Smooth muscle cell (in vitro differentiated cells): ENCODE measurements at regions not wholly inside any gene's neighbourhood (a gene's known extent, or its start where the extent isn't known, plus 50 kb on each side); places are given as distances from the start of the nearest gene placed in this dataset.

Experiments used
- DNase-seq: peaks from one replicate; lab custom pipeline; 2025; ENCODE audit not compliant: unreplicated experiment; lab: John Stamatoyannopoulos, UW
- H2AFZ ChIP-seq: fragments of 200-600 bp; sonication (generic); 2 replicates; pipeline ENCODE4 v1.6.0; 2016; ENCODE audit warnings: antibody characterized with exemption, low read depth, mild to moderate bottlenecking
- H3F3A ChIP-seq: fragments of 200-600 bp; sonication (generic); 2 replicates; pipeline ENCODE4 v1.6.0; 2017; ENCODE audit warnings: antibody characterized with exemption, low read depth
- H3K27ac ChIP-seq: fragments of 200-600 bp; sonication (generic); 2 replicates; pipeline ENCODE4 v1.5.1; 2016; ENCODE audit warnings: low read depth, mild to moderate bottlenecking
- H3K27me3 ChIP-seq: fragments of 200-600 bp; sonication (generic); 2 replicates; pipeline ENCODE4 v1.6.1; 2016; ENCODE audit warnings: low read depth, mild to moderate bottlenecking
- H3K36me3 ChIP-seq: fragments of 200-600 bp; sonication (generic); 2 replicates; pipeline ENCODE4 v1.5.1; 2016; ENCODE audit warnings: low read depth
- H3K4me1 ChIP-seq: fragments of 200-600 bp; sonication (generic); 2 replicates; pipeline ENCODE4 v1.5.1; 2016; ENCODE audit warnings: low read depth
- H3K4me2 ChIP-seq: fragments of 200-600 bp; sonication (generic); 2 replicates; pipeline ENCODE4 v1.6.0; 2016; ENCODE audit warnings: mild to moderate bottlenecking
- H3K4me3 ChIP-seq: fragments of 200-600 bp; sonication (generic); 2 replicates; pipeline ENCODE4 v1.5.1; 2016; ENCODE audit warnings: mild to moderate bottlenecking
- H3K79me2 ChIP-seq: fragments of 200-600 bp; sonication (generic); 2 replicates; pipeline ENCODE4 v1.6.0; 2016; ENCODE audit warnings: low read depth, mild to moderate bottlenecking
- H3K9ac ChIP-seq: fragments of 200-600 bp; sonication (generic); 2 replicates; pipeline ENCODE4 v1.6.0; 2016; ENCODE audit warnings: low read depth
- H3K9me3 ChIP-seq: fragments of 200-600 bp; sonication (generic); replicated peaks from 2 replicates; pipeline ENCODE4 v1.5.1; 2016; ENCODE audit warnings: low read depth
- H4K20me1 ChIP-seq: fragments of 200-600 bp; sonication (generic); 2 replicates; pipeline ENCODE4 v1.6.0; 2016; ENCODE audit warnings: low read depth
- WGBS: methylation state at CpG from one replicate; pipeline ENCODE4 v1.1.7; 2016; ENCODE audit warnings: low lambda C conversion rate; 5-methylcytosine and 5-hydroxymethylcytosine counted together
- TF ChIP-seq, protein P1 (sequence below): fragments of 200-600 bp; sonication (generic); IDR thresholded peaks from 2 replicates; pipeline ENCODE4 v1.5.1; 2017; ENCODE audit warnings: borderline replicate concordance, mild to moderate bottlenecking, antibody characterized with exemption; ENCODE audit not compliant: insufficient read depth, poor library complexity, severe bottlenecking

DNA sequence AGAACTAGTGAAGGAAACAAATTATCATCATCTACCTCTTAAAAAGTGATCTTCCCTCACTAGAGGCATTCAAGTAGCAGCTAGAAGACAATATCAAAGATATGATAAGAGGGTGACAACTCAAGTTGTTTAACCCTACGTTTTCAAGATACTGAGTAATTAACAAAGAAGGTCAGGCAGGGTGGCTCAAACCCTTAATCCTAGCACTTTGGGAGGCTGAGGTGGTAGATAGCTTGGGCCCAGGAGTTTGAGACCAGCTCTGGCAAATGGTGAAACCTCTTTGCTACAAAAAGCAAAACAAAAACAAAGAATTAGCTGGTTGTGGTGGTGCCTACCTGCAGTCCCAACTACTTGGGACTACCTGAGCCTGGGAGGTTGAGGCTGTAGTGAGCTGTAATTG lies 408.2 kb upstream of the TUSC1 start:
- TF ChIP-seq, protein P1, sequence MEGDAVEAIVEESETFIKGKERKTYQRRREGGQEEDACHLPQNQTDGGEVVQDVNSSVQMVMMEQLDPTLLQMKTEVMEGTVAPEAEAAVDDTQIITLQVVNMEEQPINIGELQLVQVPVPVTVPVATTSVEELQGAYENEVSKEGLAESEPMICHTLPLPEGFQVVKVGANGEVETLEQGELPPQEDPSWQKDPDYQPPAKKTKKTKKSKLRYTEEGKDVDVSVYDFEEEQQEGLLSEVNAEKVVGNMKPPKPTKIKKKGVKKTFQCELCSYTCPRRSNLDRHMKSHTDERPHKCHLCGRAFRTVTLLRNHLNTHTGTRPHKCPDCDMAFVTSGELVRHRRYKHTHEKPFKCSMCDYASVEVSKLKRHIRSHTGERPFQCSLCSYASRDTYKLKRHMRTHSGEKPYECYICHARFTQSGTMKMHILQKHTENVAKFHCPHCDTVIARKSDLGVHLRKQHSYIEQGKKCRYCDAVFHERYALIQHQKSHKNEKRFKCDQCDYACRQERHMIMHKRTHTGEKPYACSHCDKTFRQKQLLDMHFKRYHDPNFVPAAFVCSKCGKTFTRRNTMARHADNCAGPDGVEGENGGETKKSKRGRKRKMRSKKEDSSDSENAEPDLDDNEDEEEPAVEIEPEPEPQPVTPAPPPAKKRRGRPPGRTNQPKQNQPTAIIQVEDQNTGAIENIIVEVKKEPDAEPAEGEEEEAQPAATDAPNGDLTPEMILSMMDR: no peak
- H3K4me1 ChIP-seq: no peaks in the 10 kb centered on the region
- H3K9ac ChIP-seq: no peak overlapping the region
- H3K79me2 ChIP-seq: no peaks in the 10 kb centered on the region
- H2AFZ ChIP-seq: no peak overlapping the region
- 48% methylated on average over 1 of the region's 1 CpG for WGBS
- no peak overlapping the region for H3K27ac ChIP-seq
- no peaks in the 10 kb centered on the region for H3K36me3 ChIP-seq
- no peaks in the 10 kb centered on the region for H4K20me1 ChIP-seq
- H3K4me2 ChIP-seq: no peak overlapping the region
- no peaks in the 10 kb centered on the region for H3F3A ChIP-seq
- H3K27me3 ChIP-seq: no peaks in the 10 kb centered on the region
- no peaks in the 10 kb centered on the region for H3K9me3 ChIP-seq
- no peak for DNase-seq
- H3K4me3 ChIP-seq: no peak overlapping the region

GRCh38 chr9:26081847-26082246 lies 403.6 kb upstream of the TUSC1 start:
- H4K20me1 ChIP-seq: no peaks in the 10 kb centered on the region

GRCh38 chr9:26078706-26079105 lies 400.5 kb upstream of the TUSC1 start:
- Histone ChIP-seq H3F3A (no peaks in the 10 kb centered on the region), H3K27ac (no peak overlapping the region), H3K4me2 (no peak overlapping the region), H3K79me2 (no peaks in the 10 kb centered on the region), H3K36me3 (no peaks in the 10 kb centered on the region), H3K9ac (no peak overlapping the region), H3K4me3 (no peak overlapping the region), H4K20me1 (no peaks in the 10 kb centered on the region), H3K9me3 (peaks cover 12% of the 10 kb centered on the region), H3K27me3 (no peaks in the 10 kb centered on the region), H2AFZ (no peak overlapping the region), H3K4me1 (no peaks in the 10 kb centered on the region)
- WGBS: 88% methylated on average over 4 of the region's 4 CpGs
- TF ChIP-seq, protein P1: no peak
- no peak for DNase-seq

More at GRCh38 chr9:26081847-26082246, 403.6 kb upstream of the TUSC1 start:
- H3K4me1 ChIP-seq: no peaks in the 10 kb centered on the region
- H3K27me3 ChIP-seq: no peaks in the 10 kb centered on the region
- no peak overlapping the region for H2AFZ ChIP-seq
- H3F3A ChIP-seq: no peaks in the 10 kb centered on the region
- no peaks in the 10 kb centered on the region for H3K36me3 ChIP-seq
- H3K4me2 ChIP-seq: no peak overlapping the region
- WGBS: 60% methylated on average over 5 of the region's 5 CpGs
- H3K9me3 ChIP-seq: no peaks in the 10 kb centered on the region
- DNase-seq: no peak
- no peak overlapping the region for H3K4me3 ChIP-seq
- H3K79me2 ChIP-seq: no peaks in the 10 kb centered on the region
- TF ChIP-seq, protein P1: no peak
- no peak overlapping the region for H3K9ac ChIP-seq
- no peak overlapping the region for H3K27ac ChIP-seq

GRCh38 chr9:26077860-26078259 lies 399.6 kb upstream of the TUSC1 start:
- TF ChIP-seq, protein P1: no peak
- no peaks in the 10 kb centered on the region for H3F3A ChIP-seq
- no peak overlapping the region for H3K4me2 ChIP-seq
- H4K20me1 ChIP-seq: no peaks in the 10 kb centered on the region
- no peak overlapping the region for H2AFZ ChIP-seq
- WGBS: 88% methylated on average over 4 of the region's 4 CpGs
- H3K36me3 ChIP-seq: no peaks in the 10 kb centered on the region
- H3K27me3 ChIP-seq: no peaks in the 10 kb centered on the region
- H3K4me1 ChIP-seq: no peaks in the 10 kb centered on the region
- H3K9me3 ChIP-seq: peaks cover 12% of the 10 kb centered on the region
- no peak for DNase-seq
- no peak overlapping the region for H3K9ac ChIP-seq
- H3K27ac ChIP-seq: no peak overlapping the region
- no peak overlapping the region for H3K4me3 ChIP-seq
- no peaks in the 10 kb centered on the region for H3K79me2 ChIP-seq
